Mesendoderm (in vitro differentiated cells): ENCODE measurements at regions not wholly inside any gene's neighbourhood (a gene's known extent, or its start where the extent isn't known, plus 50 kb on each side); places are given as distances from the start of the nearest gene placed in this dataset.
"Not testable (repeated sequence)": the region's sequence is repeated elsewhere in the genome, so short reads cannot be mapped to it uniquely, and the experiment has no call there.

Source experiments
- DNase-seq: peaks from one replicate; pipeline ENCODE4 v3.0.0; 2013
- H2AK5ac ChIP-seq: 2 replicates; pipeline ENCODE4 v1.6.1; 2013; ENCODE audit warnings: low read length, inconsistent platforms
- H2BK120ac ChIP-seq: 2 replicates; pipeline ENCODE4 v1.6.1; 2013; ENCODE audit warnings: low read depth, mild to moderate bottlenecking, low read length, moderate library complexity, mixed read lengths
- H2BK15ac ChIP-seq: replicated peaks from 2 replicates; pipeline ENCODE4 v1.6.1; 2013; ENCODE audit warnings: low read depth, mild to moderate bottlenecking, moderate library complexity
- H2BK5ac ChIP-seq: 2 replicates; pipeline ENCODE4 v1.6.1; 2013; ENCODE audit warnings: low read length, inconsistent platforms
- H3K18ac ChIP-seq: 2 replicates; pipeline ENCODE4 v1.6.1; 2013; ENCODE audit warnings: mild to moderate bottlenecking, low read length, mixed read lengths
- H3K23ac ChIP-seq: one replicate; pipeline ENCODE4 v1.6.1; 2013; ENCODE audit warnings: low read length
- H3K27ac ChIP-seq: 2 replicates; pipeline ENCODE4 v1.5.1; 2013; ENCODE audit warnings: low read depth, mild to moderate bottlenecking, inconsistent platforms, low read length, moderate library complexity
- H3K27me3 ChIP-seq: 2 replicates; pipeline ENCODE4 v1.6.1; 2013; ENCODE audit warnings: low read length, control low read depth, mild to moderate bottlenecking, inconsistent platforms; ENCODE audit not compliant: insufficient read depth, poor library complexity
- H3K36me3 ChIP-seq: 2 replicates; pipeline ENCODE4 v1.6.1; 2013; ENCODE audit warnings: low read length, inconsistent platforms; ENCODE audit not compliant: control insufficient read depth, insufficient read depth
- H3K4ac ChIP-seq: one replicate; pipeline ENCODE4 v1.6.1; 2013; ENCODE audit warnings: low read depth, mild to moderate bottlenecking, low read length, moderate library complexity
- H3K4me1 ChIP-seq: 2 replicates; pipeline ENCODE4 v1.6.1; 2013; ENCODE audit warnings: low read depth, low read length, inconsistent platforms; ENCODE audit not compliant: control insufficient read depth
- H3K4me2 ChIP-seq: 2 replicates; pipeline ENCODE4 v1.6.1; 2013; ENCODE audit warnings: low read length
- H3K4me3 ChIP-seq: 2 replicates; pipeline ENCODE4 v1.5.1; 2013; ENCODE audit warnings: mild to moderate bottlenecking, low read length
- H3K56ac ChIP-seq: one replicate; pipeline ENCODE4 v1.6.1; 2013; ENCODE audit warnings: low read length
- H3K79me1 ChIP-seq: 2 replicates; pipeline ENCODE4 v1.6.1; 2013; ENCODE audit warnings: low read length, inconsistent platforms
- H3K79me2 ChIP-seq: 2 replicates; pipeline ENCODE4 v1.6.1; 2013; ENCODE audit warnings: mild to moderate bottlenecking, low read length; ENCODE audit not compliant: control insufficient read depth, insufficient read depth
- H3K9ac ChIP-seq: 2 replicates; pipeline ENCODE4 v1.6.1; 2013; ENCODE audit warnings: low read length, inconsistent platforms
- H4K5ac ChIP-seq: one replicate; pipeline ENCODE4 v1.6.1; 2013; ENCODE audit warnings: low read length
- H4K8ac ChIP-seq: one replicate; pipeline ENCODE4 v1.6.1; 2013; ENCODE audit warnings: low read depth, mild to moderate bottlenecking, control low read depth, low read length, moderate library complexity
- WGBS: extraction: QIAGEN DNeasy Blood & Tissue Kit; methylation state at CpG from one replicate; pipeline ENCODE4 v1.1.7; 2013; ENCODE audit warnings: low lambda C conversion rate, missing lambda C conversion rate; ENCODE audit not compliant: insufficient coverage; ENCODE audit errors: extremely low coverage; 5-methylcytosine and 5-hydroxymethylcytosine counted together

DNA sequence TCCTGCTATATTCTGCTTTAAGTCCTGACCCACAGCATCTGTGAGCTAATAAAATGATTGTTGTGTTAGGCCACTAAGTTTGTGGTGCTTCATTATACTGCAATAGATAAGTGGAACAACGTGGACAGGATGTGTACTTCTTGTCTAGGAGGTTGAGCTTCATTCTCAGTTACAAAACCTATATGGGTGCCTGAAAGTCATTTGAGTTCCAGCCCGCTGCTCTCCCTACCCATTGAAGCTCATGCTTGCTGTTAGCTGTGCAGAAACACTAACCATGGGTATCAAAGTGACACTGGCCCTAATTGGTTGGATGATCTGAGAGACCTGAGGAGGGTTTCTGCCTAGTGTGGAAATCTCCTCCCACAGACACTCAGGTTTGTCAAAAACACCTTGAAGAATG lies 357.2 kb downstream of the PDCD6IP start:
- Histone ChIP-seq H3K23ac (no peak overlapping the region), H3K4ac (no peak overlapping the region), H3K4me3 (no peak overlapping the region), H3K18ac (no peak overlapping the region), H2BK15ac (no peak overlapping the region), H2AK5ac (no peak overlapping the region), H3K79me2 (no peaks in the 10 kb centered on the region), H3K4me2 (no peak overlapping the region), H4K8ac (no peak overlapping the region), H3K9ac (no peak overlapping the region), H2BK120ac (no peak overlapping the region), H3K36me3 (no peaks in the 10 kb centered on the region), H3K79me1 (no peaks in the 10 kb centered on the region), H4K5ac (no peak overlapping the region), H3K56ac (no peak overlapping the region), H3K27me3 (no peaks in the 10 kb centered on the region), H3K4me1 (no peaks in the 10 kb centered on the region), H3K27ac (no peak overlapping the region), H2BK5ac (no peak overlapping the region)
- no CpG with 5 or more reads among the region's 2 CpGs for WGBS
- DNase-seq, result no peak

- Histone ChIP-seq H3K36me3 (no peaks in the 10 kb centered on the region), H3K9ac (no peak overlapping the region), H2BK5ac (no peak overlapping the region), H3K4me1 (no peaks in the 10 kb centered on the region), H3K4me3 (no peak overlapping the region), H3K4me2 (no peak overlapping the region), H2BK15ac (no peak overlapping the region), H3K27me3 (no peaks in the 10 kb centered on the region), H4K5ac (no peak overlapping the region), H2BK120ac (no peak overlapping the region), H4K8ac (no peak overlapping the region), H3K79me2 (no peaks in the 10 kb centered on the region), H3K27ac (no peak overlapping the region), H3K56ac (no peak overlapping the region), H2AK5ac (no peak overlapping the region), H3K4ac (no peak overlapping the region), H3K79me1 (no peaks in the 10 kb centered on the region), H3K18ac (no peak overlapping the region), H3K23ac (no peak overlapping the region)
- DNase-seq, result peak; percentile 3
Measured at GRCh38 chr3:34157491-34157890, 359.1 kb downstream of the PDCD6IP start.

GRCh38 chr3:34159613-34160420 lies 361.4 kb downstream of the PDCD6IP start:
- no peak overlapping the region for H3K23ac ChIP-seq
- no peak overlapping the region for H2BK5ac ChIP-seq
- no peaks in the 10 kb centered on the region for H3K79me2 ChIP-seq
- H3K56ac ChIP-seq, result no peak overlapping the region
- H3K4me3 ChIP-seq, result no peak overlapping the region
- H3K27me3 ChIP-seq, result no peaks in the 10 kb centered on the region
- no peak overlapping the region for H3K27ac ChIP-seq
- no peak overlapping the region for H3K18ac ChIP-seq
- no peaks in the 10 kb centered on the region for H3K4me1 ChIP-seq
- no peaks in the 10 kb centered on the region for H3K36me3 ChIP-seq
- no peak overlapping the region for H2AK5ac ChIP-seq
- no peak overlapping the region for H3K9ac ChIP-seq
- H2BK120ac ChIP-seq, result no peak overlapping the region
- DNase-seq, result no peak
- no peak overlapping the region for H3K4me2 ChIP-seq
- H4K5ac ChIP-seq, result no peak overlapping the region
- H3K4ac ChIP-seq, result no peak overlapping the region
- no peak overlapping the region for H2BK15ac ChIP-seq
- no peaks in the 10 kb centered on the region for H3K79me1 ChIP-seq
- WGBS, result no CpG with 5 or more reads among the region's 4 CpGs
- H4K8ac ChIP-seq, result no peak overlapping the region

GRCh38 chr3:34169636-34170035 lies 371.2 kb downstream of the PDCD6IP start:
- not testable (repeated sequence) for H4K8ac ChIP-seq, H3K18ac ChIP-seq, H3K27me3 ChIP-seq, H3K4me2 ChIP-seq, H3K4me1 ChIP-seq, DNase-seq, H3K36me3 ChIP-seq, H3K79me2 ChIP-seq, H3K56ac ChIP-seq, H3K23ac ChIP-seq, H3K4me3 ChIP-seq, H4K5ac ChIP-seq, H2BK120ac ChIP-seq, H3K79me1 ChIP-seq, H2BK15ac ChIP-seq, H3K4ac ChIP-seq, H3K9ac ChIP-seq, H3K27ac ChIP-seq, H2AK5ac ChIP-seq, H2BK5ac ChIP-seq
- WGBS, result no CpG with 5 or more reads among the region's 8 CpGs

- no peaks in the 10 kb centered on the region for H3K79me1 ChIP-seq
- no peaks in the 10 kb centered on the region for H3K79me2 ChIP-seq
- H3K9ac ChIP-seq, result no peak overlapping the region
- H2BK120ac ChIP-seq, result no peak overlapping the region
- peak; percentile 5 for DNase-seq
- H3K27ac ChIP-seq, result no peak overlapping the region
- no peak overlapping the region for H3K56ac ChIP-seq
- no peak overlapping the region for H2BK15ac ChIP-seq
- no peak overlapping the region for H3K23ac ChIP-seq
- no peak overlapping the region for H2AK5ac ChIP-seq
- H4K5ac ChIP-seq, result no peak overlapping the region
- no peak overlapping the region for H3K4me3 ChIP-seq
- H3K4ac ChIP-seq, result no peak overlapping the region
- H2BK5ac ChIP-seq, result no peak overlapping the region
- H3K36me3 ChIP-seq, result no peaks in the 10 kb centered on the region
- no peaks in the 10 kb centered on the region for H3K4me1 ChIP-seq
- H4K8ac ChIP-seq, result no peak overlapping the region
- H3K27me3 ChIP-seq, result no peaks in the 10 kb centered on the region
- H3K4me2 ChIP-seq, result no peak overlapping the region
- H3K18ac ChIP-seq, result no peak overlapping the region
Measured at GRCh38 chr3:34174740-34175139, 376.3 kb downstream of the PDCD6IP start.

DNA sequence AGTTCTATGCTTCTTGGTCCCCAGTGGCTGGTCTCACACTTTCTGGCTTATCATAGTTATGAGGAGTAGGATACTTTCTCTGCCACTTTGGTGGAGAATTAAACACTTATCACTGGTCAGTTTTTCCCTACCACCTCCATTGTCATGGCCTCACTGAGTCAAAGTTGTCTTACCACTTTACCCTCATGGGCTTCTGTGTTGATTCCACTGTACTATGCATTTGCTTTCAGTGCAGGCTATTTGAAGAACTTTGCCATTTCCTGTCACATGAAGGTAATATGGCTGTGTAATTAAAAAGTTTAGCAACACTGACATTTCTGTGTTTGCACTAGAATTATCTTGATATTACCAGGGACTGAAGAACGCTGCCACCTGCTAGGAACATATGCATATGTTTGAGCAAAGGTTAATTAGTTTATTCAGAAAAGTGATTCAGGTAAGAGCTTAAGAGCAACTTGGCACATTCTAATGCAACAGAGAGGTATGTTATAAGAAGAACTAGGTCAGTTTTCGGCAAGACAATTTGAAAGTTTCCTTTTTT lies 377.3 kb downstream of the PDCD6IP start:
- Histone ChIP-seq H3K36me3 (no peaks in the 10 kb centered on the region), H3K9ac (no peak overlapping the region), H4K5ac (no peak overlapping the region), H3K79me1 (no peaks in the 10 kb centered on the region), H3K27me3 (no peaks in the 10 kb centered on the region), H3K4ac (no peak overlapping the region), H3K4me2 (no peak overlapping the region), H2BK120ac (no peak overlapping the region), H3K79me2 (no peaks in the 10 kb centered on the region), H2AK5ac (no peak overlapping the region), H3K18ac (no peak overlapping the region), H3K23ac (no peak overlapping the region), H3K4me1 (no peaks in the 10 kb centered on the region), H3K27ac (no peak overlapping the region), H2BK5ac (no peak overlapping the region), H4K8ac (no peak overlapping the region), H3K56ac (no peak overlapping the region), H3K4me3 (no peak overlapping the region), H2BK15ac (no peak overlapping the region)
- DNase-seq, result no peak
- WGBS, result no CpG with 5 or more reads among the region's 2 CpGs
